Neural cell (in vitro differentiated cells): ENCODE measurements at regions not wholly inside any gene's neighbourhood (a gene's known extent, or its start where the extent isn't known, plus 50 kb on each side); places are given as distances from the start of the nearest gene placed in this dataset.

ENCODE experiments used
- EZH2 ChIP-seq: fragments of 200-600, 300-800 bp; shearing (Covaris generic), sonication (generic); IDR thresholded peaks from 2 replicates; pipeline ENCODE4 v1.6.1; 2014; ENCODE audit warnings: antibody characterized with exemption, low read length, borderline replicate concordance, mild to moderate bottlenecking; ENCODE audit not compliant: insufficient read depth, poor library complexity, severe bottlenecking
- POLR2AphosphoS5 ChIP-seq: IDR thresholded peaks from 2 replicates; pipeline ENCODE4 v1.6.1; 2012
- RAD21 ChIP-seq: fragments of 450-650 bp; conservative IDR thresholded peaks from 2 replicates; pipeline ENCODE4 v1.6.1; 2014; ENCODE audit warnings: antibody characterized with exemption, mild to moderate bottlenecking, moderate library complexity
- TF ChIP-seq, protein P1 (sequence below): fragments of 450-650 bp; IDR thresholded peaks from 2 replicates; pipeline ENCODE4 v1.5.1; 2014; ENCODE audit warnings: antibody characterized with exemption, mild to moderate bottlenecking, moderate library complexity; ENCODE audit not compliant: poor library complexity, severe bottlenecking

DNA sequence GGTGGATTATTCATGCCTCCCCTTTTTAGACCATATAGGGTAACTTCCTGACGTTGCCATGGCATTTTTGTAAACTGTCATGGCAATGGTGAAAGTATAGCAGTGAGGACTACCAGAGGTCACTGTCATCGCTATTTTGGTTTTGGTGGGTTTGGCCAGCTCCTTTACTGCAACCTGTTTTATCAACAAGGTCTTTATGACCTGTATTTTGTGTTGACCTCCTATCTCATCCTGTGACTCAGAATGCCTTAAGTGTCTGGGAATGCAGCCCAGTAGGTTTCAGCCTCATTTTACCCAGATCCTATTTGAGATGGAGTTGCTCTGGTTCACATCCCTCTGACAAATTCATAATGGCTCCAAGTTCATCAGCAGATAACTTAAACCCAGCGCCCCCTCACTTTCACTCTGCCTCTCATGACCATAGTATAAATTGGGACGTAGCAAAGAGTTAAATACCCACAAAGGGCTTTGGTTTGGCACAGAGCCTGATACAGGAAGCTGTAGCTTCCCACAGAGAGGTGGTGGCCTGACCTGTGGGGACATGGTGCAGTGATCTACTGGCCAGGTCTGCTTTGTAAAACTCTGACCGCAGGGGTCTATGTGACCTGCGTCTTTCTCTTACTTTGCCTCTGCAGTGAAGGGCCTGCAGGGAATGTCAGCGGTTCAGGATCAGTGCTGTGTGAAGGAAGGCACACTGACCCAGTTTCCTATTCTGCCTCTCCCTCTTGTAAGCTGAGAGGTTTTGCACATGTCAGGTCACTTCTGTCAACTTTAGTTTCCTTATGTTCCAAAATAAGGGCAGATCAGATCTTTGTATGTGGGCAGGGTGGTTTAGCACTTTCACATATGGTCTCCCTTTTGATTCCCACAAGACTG, 78.1 kb upstream of the ZNF644 start:
- TF ChIP-seq, protein P1, sequence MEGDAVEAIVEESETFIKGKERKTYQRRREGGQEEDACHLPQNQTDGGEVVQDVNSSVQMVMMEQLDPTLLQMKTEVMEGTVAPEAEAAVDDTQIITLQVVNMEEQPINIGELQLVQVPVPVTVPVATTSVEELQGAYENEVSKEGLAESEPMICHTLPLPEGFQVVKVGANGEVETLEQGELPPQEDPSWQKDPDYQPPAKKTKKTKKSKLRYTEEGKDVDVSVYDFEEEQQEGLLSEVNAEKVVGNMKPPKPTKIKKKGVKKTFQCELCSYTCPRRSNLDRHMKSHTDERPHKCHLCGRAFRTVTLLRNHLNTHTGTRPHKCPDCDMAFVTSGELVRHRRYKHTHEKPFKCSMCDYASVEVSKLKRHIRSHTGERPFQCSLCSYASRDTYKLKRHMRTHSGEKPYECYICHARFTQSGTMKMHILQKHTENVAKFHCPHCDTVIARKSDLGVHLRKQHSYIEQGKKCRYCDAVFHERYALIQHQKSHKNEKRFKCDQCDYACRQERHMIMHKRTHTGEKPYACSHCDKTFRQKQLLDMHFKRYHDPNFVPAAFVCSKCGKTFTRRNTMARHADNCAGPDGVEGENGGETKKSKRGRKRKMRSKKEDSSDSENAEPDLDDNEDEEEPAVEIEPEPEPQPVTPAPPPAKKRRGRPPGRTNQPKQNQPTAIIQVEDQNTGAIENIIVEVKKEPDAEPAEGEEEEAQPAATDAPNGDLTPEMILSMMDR, result no peak
- no peak for TF ChIP-seq EZH2
- TF ChIP-seq RAD21, result no peak
- no peak for TF ChIP-seq POLR2AphosphoS5
